Parathyroid adenoma (tissue), 2 donors: ENCODE measurements at regions not wholly inside any gene's neighbourhood (a gene's known extent, or its start where the extent isn't known, plus 50 kb on each side); places are given as distances from the start of the nearest gene placed in this dataset.

Experiments
- H2AFZ ChIP-seq: fragments of 300-600 bp; sonication (generic); one replicate; pipeline ENCODE4 v1.7.0; 2017; ENCODE audit warnings: antibody characterized with exemption, mild to moderate bottlenecking
- H3K27ac ChIP-seq: fragments of 300-600 bp; sonication (generic); one replicate; pipeline ENCODE4 v1.7.0; 2017
- H3K27me3 ChIP-seq: fragments of 300-600 bp; sonication (generic); one replicate; pipeline ENCODE4 v1.7.0; 2017; ENCODE audit warnings: low read length; ENCODE audit not compliant: control insufficient read depth, insufficient read depth
- H3K36me3 ChIP-seq: fragments of 300-600 bp; sonication (generic); one replicate; pipeline ENCODE4 v1.7.0; 2017; ENCODE audit warnings: low read length; ENCODE audit not compliant: control insufficient read depth, insufficient read depth
- H3K4me1 ChIP-seq: fragments of 300-600 bp; sonication (generic); one replicate; pipeline ENCODE4 v1.7.0; 2017; ENCODE audit warnings: control low read depth
- H3K4me2 ChIP-seq: fragments of 300-600 bp; sonication (generic); one replicate; pipeline ENCODE4 v1.7.0; 2017; ENCODE audit warnings: low read length
- H3K4me3 ChIP-seq: fragments of 300-600 bp; sonication (generic); one replicate; pipeline ENCODE4 v1.7.0; 2017; ENCODE audit warnings: low read depth, low read length
- H3K79me2 ChIP-seq: fragments of 300-600 bp; sonication (generic); one replicate; pipeline ENCODE4 v1.7.0; 2017; ENCODE audit warnings: control low read depth
- H3K9ac ChIP-seq: fragments of 300-600 bp; sonication (generic); one replicate; pipeline ENCODE4 v1.7.0; 2017; ENCODE audit warnings: mild to moderate bottlenecking
- H3K9me3 ChIP-seq: fragments of 300-600 bp; sonication (generic); one replicate; pipeline ENCODE4 v1.7.0; 2017; ENCODE audit warnings: low read length; ENCODE audit not compliant: control insufficient read depth
- CTCF ChIP-seq: fragments of 300-600 bp; sonication (generic); IDR thresholded peaks from one replicate; pipeline ENCODE4 v1.7.0; 2017; ENCODE audit warnings: antibody characterized with exemption, mild to moderate bottlenecking
- donor health status: primary hyperparathyroidism.

- Histone ChIP-seq H3K4me2 (no peak overlapping the region), H3K9me3 (no peaks in the 10 kb centered on the region), H3K27ac (no peak overlapping the region), H3K36me3 (no peaks in the 10 kb centered on the region), H3K79me2 (no peaks in the 10 kb centered on the region), H3K4me1 (no peaks in the 10 kb centered on the region), H2AFZ (no peak overlapping the region), H3K27me3 (no peaks in the 10 kb centered on the region), H3K4me3 (no peak overlapping the region), H3K9ac (no peak overlapping the region)
- TF ChIP-seq CTCF, result no peak
Observed at GRCh38 chr7:42628054-42628453, 283.8 kb downstream of the C7orf25 start.

GRCh38 chr7:42627626-42628025 is 284.2 kb downstream of the C7orf25 start:
- Histone ChIP-seq H3K4me3 (no peak overlapping the region), H3K4me1 (no peaks in the 10 kb centered on the region), H3K27ac (no peak overlapping the region), H3K79me2 (no peaks in the 10 kb centered on the region), H3K9me3 (no peaks in the 10 kb centered on the region), H3K4me2 (no peak overlapping the region), H2AFZ (no peak overlapping the region), H3K27me3 (no peaks in the 10 kb centered on the region), H3K36me3 (no peaks in the 10 kb centered on the region), H3K9ac (no peak overlapping the region)
- TF ChIP-seq CTCF, result no peak

- TF ChIP-seq CTCF, result no peak
- Histone ChIP-seq H3K27me3 (no peaks in the 10 kb centered on the region), H2AFZ (no peak overlapping the region), H3K36me3 (no peaks in the 10 kb centered on the region), H3K4me3 (no peak overlapping the region), H3K4me1 (no peaks in the 10 kb centered on the region), H3K79me2 (no peaks in the 10 kb centered on the region), H3K9ac (no peak overlapping the region), H3K9me3 (no peaks in the 10 kb centered on the region), H3K4me2 (no peak overlapping the region), H3K27ac (no peak overlapping the region)
Observed at GRCh38 chr7:42627101-42627500, 284.8 kb downstream of the C7orf25 start.

GRCh38 chr7:42625421-42625820 is 286.4 kb downstream of the C7orf25 start:
- H3K79me2 ChIP-seq, result no peaks in the 10 kb centered on the region
- H3K4me1 ChIP-seq, result no peaks in the 10 kb centered on the region
- H3K9ac ChIP-seq, result no peak overlapping the region
- H3K4me3 ChIP-seq, result no peak overlapping the region
- no peak overlapping the region for H3K4me2 ChIP-seq
- no peak overlapping the region for H2AFZ ChIP-seq
- H3K27ac ChIP-seq, result no peak overlapping the region
- no peak for TF ChIP-seq CTCF
- no peaks in the 10 kb centered on the region for H3K9me3 ChIP-seq
- H3K36me3 ChIP-seq, result no peaks in the 10 kb centered on the region
- no peaks in the 10 kb centered on the region for H3K27me3 ChIP-seq

- H3K4me1 ChIP-seq, result no peaks in the 10 kb centered on the region
- H3K79me2 ChIP-seq, result no peaks in the 10 kb centered on the region
- no peak overlapping the region for H3K27ac ChIP-seq
- no peaks in the 10 kb centered on the region for H3K9me3 ChIP-seq
- H2AFZ ChIP-seq, result no peak overlapping the region
- no peaks in the 10 kb centered on the region for H3K36me3 ChIP-seq
- TF ChIP-seq CTCF, result no peak
- H3K9ac ChIP-seq, result no peak overlapping the region
- no peaks in the 10 kb centered on the region for H3K27me3 ChIP-seq
- no peak overlapping the region for H3K4me3 ChIP-seq
- H3K4me2 ChIP-seq, result no peak overlapping the region
Observed at GRCh38 chr7:42624471-42624870, 287.4 kb downstream of the C7orf25 start.
